ENCODE measurements at regions not wholly inside any gene's neighbourhood (a gene's known extent, or its start where the extent isn't known, plus 50 kb on each side); places are given as distances from the start of the nearest gene placed in this dataset.
"Not testable (repeated sequence)": the region's sequence is repeated elsewhere in the genome, so short reads cannot be mapped to it uniquely, and the experiment has no call there.

GRCh38 chr4:32831104-32831503 is 2110.9 kb downstream of the PCDH7 start:
- intact Hi-C loops (cut with DNase I): no loop called here
- no peak for ATAC-seq
- DNase-seq (ENCODE audit: missing footprints): no peak

GRCh38 chr4:32840461-32841189 is 2120.5 kb downstream of the PCDH7 start:
- no peak for ATAC-seq
- DNase-seq (ENCODE audit: missing footprints): no peak
- intact Hi-C loops (cut with DNase I): no loop called here

- intact Hi-C loops (cut with DNase I): no loop called here
- no peak for DNase-seq (ENCODE audit: missing footprints)
- ATAC-seq: no peak
Observed at GRCh38 chr4:32841217-32841616, 2121.0 kb downstream of the PCDH7 start.

- ATAC-seq (no peak), DNase-seq (ENCODE audit: missing footprints) (no peak)
- intact Hi-C loops (cut with DNase I): no loop called here
Observed at GRCh38 chr4:32847461-32847860, 2127.3 kb downstream of the PCDH7 start.

GRCh38 chr4:32855622-32856021 is 2135.5 kb downstream of the PCDH7 start:
- no peak for DNase-seq (ENCODE audit: missing footprints)
- intact Hi-C loops (cut with DNase I): no loop called here
- ATAC-seq: no peak

- intact Hi-C loops (cut with DNase I): no loop called here
- ATAC-seq (no peak), DNase-seq (ENCODE audit: missing footprints) (no peak)
Observed at GRCh38 chr4:32858361-32858760, 2138.2 kb downstream of the PCDH7 start.

- intact Hi-C loops (cut with DNase I): no loop called here
- ATAC-seq (no peak), DNase-seq (ENCODE audit: missing footprints) (no peak)
Observed at GRCh38 chr4:32858971-32859370, 2138.8 kb downstream of the PCDH7 start.

- ATAC-seq (no peak), DNase-seq (ENCODE audit: missing footprints) (no peak)
- intact Hi-C loops (cut with DNase I): no loop called here
Observed at GRCh38 chr4:32864713-32865351, 2144.7 kb downstream of the PCDH7 start.

GRCh38 chr4:32876546-32876945 is 2156.4 kb downstream of the PCDH7 start:
- intact Hi-C loops (cut with DNase I): no loop called here
- ATAC-seq: no peak

GRCh38 chr4:32879913-32880312 is 2159.7 kb downstream of the PCDH7 start:
- no peak for ATAC-seq
- no peak for DNase-seq (ENCODE audit: missing footprints)
- intact Hi-C loops (cut with DNase I): no loop called here

More at GRCh38 chr4:32876546-32876945, 2156.4 kb downstream of the PCDH7 start:
- DNase-seq (ENCODE audit: missing footprints): no peak

- intact Hi-C loops (cut with DNase I): no loop called here
- ATAC-seq (no peak), DNase-seq (ENCODE audit: missing footprints) (no peak)
Observed at GRCh38 chr4:32884198-32884597, 2164.0 kb downstream of the PCDH7 start.

- intact Hi-C loops (cut with DNase I): no loop called here
- DNase-seq (ENCODE audit: missing footprints): no peak
- ATAC-seq: no peak
Observed at GRCh38 chr4:32890398-32890797, 2170.2 kb downstream of the PCDH7 start.

GRCh38 chr4:32909053-32909452 is 2188.9 kb downstream of the PCDH7 start:
- ATAC-seq (no peak), DNase-seq (ENCODE audit: missing footprints) (no peak)
- intact Hi-C loops (cut with DNase I): no loop called here

GRCh38 chr4:32909736-32910135 is 2189.6 kb downstream of the PCDH7 start:
- intact Hi-C loops (cut with DNase I): no loop called here
- ATAC-seq (no peak), DNase-seq (ENCODE audit: missing footprints) (no peak)

GRCh38 chr4:32917586-32917985 is 2197.4 kb downstream of the PCDH7 start:
- intact Hi-C loops (cut with DNase I): no loop called here
- no peak for ATAC-seq
- DNase-seq (ENCODE audit: missing footprints): no peak

- no peak for DNase-seq (ENCODE audit: missing footprints)
- intact Hi-C loops (cut with DNase I): no loop called here
Observed at GRCh38 chr4:32929796-32930699, 2209.9 kb downstream of the PCDH7 start.

GRCh38 chr4:32930700-32931099 is 2210.5 kb downstream of the PCDH7 start:
- DNase-seq (ENCODE audit: missing footprints): no peak
- no peak for ATAC-seq
- intact Hi-C loops (cut with DNase I): no loop called here

More at GRCh38 chr4:32929796-32930699, 2209.9 kb downstream of the PCDH7 start:
- ATAC-seq: no peak

- intact Hi-C loops (cut with DNase I): no loop called here
- ATAC-seq (no peak), DNase-seq (ENCODE audit: missing footprints) (no peak)
Observed at GRCh38 chr4:32931475-32931874, 2211.3 kb downstream of the PCDH7 start.

- ATAC-seq (no peak), DNase-seq (ENCODE audit: missing footprints) (no peak)
- intact Hi-C loops (cut with DNase I): no loop called here
Observed at GRCh38 chr4:32932156-32932555, 2212.0 kb downstream of the PCDH7 start.

GRCh38 chr4:32939222-32939621 is 2219.1 kb downstream of the PCDH7 start:
- DNase-seq (ENCODE audit: missing footprints); intact Hi-C loops (cut with DNase I): not testable (repeated sequence)

More at GRCh38 chr4:32939222-32939621, 2219.1 kb downstream of the PCDH7 start:
- not testable (repeated sequence) for ATAC-seq
